ENCODE measurements at regions not wholly inside any gene's neighbourhood (a gene's known extent, or its start where the extent isn't known, plus 50 kb on each side); places are given as distances from the start of the nearest gene placed in this dataset.

DNA sequence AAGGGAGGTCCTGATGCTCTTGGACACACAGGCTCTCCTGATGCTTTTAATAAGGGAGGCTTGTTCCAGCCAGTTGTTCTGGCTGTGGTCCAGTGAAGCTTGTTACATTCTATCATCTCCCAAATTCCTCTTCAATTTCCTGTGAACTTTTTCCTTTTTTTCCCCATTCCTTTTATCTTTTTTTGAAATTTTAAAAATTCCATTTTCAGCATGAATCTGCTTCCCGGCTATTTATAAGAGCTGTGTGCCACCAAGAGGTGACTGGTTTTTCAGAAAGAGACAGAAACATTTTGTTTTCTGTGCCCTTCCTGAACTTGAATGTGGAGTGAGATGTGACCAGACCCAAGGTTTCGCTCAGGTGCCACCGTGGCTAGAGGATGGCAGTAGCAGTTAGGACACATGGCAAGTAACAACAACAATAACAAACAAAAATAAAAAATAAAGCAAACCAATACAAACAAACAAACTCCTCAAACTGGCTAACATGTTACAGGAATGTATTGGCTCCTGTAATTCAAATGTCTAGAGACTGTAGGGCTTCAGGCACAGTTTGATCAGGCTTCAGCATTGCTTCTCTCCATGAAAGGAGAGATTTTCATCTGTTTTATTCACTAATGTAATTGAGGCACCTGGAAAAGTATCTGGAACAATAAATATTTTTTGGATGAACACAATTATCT lies 121.1 kb downstream of the BOD1 start:
- DNase-seq (ENCODE audit: low spot score) = no peak
- CTCF ChIA-PET = no interaction called here
- intact Hi-C loops (cut with micrococcal nuclease; ENCODE audit: unreplicated experiment) = no loop called here
- Histone ChIP-seq H3K27ac (ENCODE audit: low read depth, low read length, poor library complexity, severe bottlenecking) (no peak overlapping the region), H3K36me3 (ENCODE audit: insufficient read depth, low read length, poor library complexity, severe bottlenecking) (no peaks in the 10 kb centered on the region), H3K27me3 (replicated peaks; ENCODE audit: insufficient read depth, low read depth, low read length, poor library complexity) (peaks cover 10% of the 10 kb centered on the region), H3K4me3 (ENCODE audit: low read depth, low read length, poor library complexity, severe bottlenecking) (no peak overlapping the region), H3K4me1 (ENCODE audit: insufficient read depth, low read length, poor library complexity, severe bottlenecking) (no peaks in the 10 kb centered on the region), H3K9me3 (ENCODE audit: low read depth, low read length, poor library complexity, severe bottlenecking) (no peaks in the 10 kb centered on the region)
- no TSS peak for BruUV-seq (replicated peaks)
- POLR2A ChIA-PET (ENCODE audit: low non-redundant PET) = no interaction called here
- no peak for TF ChIP-seq EZH2 (IDR thresholded peaks at IDR 0.05; ENCODE audit: borderline replicate concordance, low read depth, low read length, poor library complexity, severe bottlenecking)
- TF ChIP-seq, protein P1, sequence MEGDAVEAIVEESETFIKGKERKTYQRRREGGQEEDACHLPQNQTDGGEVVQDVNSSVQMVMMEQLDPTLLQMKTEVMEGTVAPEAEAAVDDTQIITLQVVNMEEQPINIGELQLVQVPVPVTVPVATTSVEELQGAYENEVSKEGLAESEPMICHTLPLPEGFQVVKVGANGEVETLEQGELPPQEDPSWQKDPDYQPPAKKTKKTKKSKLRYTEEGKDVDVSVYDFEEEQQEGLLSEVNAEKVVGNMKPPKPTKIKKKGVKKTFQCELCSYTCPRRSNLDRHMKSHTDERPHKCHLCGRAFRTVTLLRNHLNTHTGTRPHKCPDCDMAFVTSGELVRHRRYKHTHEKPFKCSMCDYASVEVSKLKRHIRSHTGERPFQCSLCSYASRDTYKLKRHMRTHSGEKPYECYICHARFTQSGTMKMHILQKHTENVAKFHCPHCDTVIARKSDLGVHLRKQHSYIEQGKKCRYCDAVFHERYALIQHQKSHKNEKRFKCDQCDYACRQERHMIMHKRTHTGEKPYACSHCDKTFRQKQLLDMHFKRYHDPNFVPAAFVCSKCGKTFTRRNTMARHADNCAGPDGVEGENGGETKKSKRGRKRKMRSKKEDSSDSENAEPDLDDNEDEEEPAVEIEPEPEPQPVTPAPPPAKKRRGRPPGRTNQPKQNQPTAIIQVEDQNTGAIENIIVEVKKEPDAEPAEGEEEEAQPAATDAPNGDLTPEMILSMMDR (conservative IDR thresholded peaks at IDR 0.05; ENCODE audit: low read depth, low read length) = no peak

DNA sequence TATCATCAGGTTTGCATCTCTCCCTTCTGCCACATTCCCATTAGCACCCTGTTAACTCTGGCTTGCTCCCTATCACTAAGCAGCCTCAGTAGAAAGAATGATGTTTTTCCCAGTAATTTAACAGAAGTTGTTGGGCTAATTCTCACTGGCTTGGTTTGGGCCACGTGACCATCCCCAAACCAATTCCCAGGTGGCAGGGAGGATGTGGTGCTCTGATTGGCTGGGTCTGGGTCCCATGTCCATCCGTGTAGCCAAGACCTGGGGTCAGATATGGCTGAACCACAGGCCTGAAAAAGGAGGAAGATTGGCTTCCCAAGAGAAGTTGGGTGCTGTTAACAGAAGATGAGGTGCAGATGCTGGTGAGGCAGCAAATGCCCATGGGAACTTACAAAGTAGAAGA lies 122.0 kb downstream of the BOD1 start:
- ChIA-PET CTCF (no interaction called here), POLR2A (ENCODE audit: low non-redundant PET) (no interaction called here)
- Histone ChIP-seq H3K4me3 (ENCODE audit: low read depth, low read length, poor library complexity, severe bottlenecking) (no peak overlapping the region), H3K9me3 (ENCODE audit: low read depth, low read length, poor library complexity, severe bottlenecking) (no peaks in the 10 kb centered on the region), H3K4me1 (ENCODE audit: insufficient read depth, low read length, poor library complexity, severe bottlenecking) (no peaks in the 10 kb centered on the region), H3K36me3 (ENCODE audit: insufficient read depth, low read length, poor library complexity, severe bottlenecking) (no peaks in the 10 kb centered on the region), H3K27ac (ENCODE audit: low read depth, low read length, poor library complexity, severe bottlenecking) (no peak overlapping the region), H3K27me3 (replicated peaks; ENCODE audit: insufficient read depth, low read depth, low read length, poor library complexity) (peaks cover 11% of the 10 kb centered on the region)
- no TSS peak for BruUV-seq (replicated peaks)
- no peak for DNase-seq (ENCODE audit: low spot score)
- TF ChIP-seq, protein P1 (conservative IDR thresholded peaks at IDR 0.05; ENCODE audit: low read depth, low read length) = no peak
- TF ChIP-seq EZH2 (IDR thresholded peaks at IDR 0.05; ENCODE audit: borderline replicate concordance, low read depth, low read length, poor library complexity, severe bottlenecking) = no peak
- intact Hi-C loops (cut with micrococcal nuclease; ENCODE audit: unreplicated experiment) = no loop called here

DNA sequence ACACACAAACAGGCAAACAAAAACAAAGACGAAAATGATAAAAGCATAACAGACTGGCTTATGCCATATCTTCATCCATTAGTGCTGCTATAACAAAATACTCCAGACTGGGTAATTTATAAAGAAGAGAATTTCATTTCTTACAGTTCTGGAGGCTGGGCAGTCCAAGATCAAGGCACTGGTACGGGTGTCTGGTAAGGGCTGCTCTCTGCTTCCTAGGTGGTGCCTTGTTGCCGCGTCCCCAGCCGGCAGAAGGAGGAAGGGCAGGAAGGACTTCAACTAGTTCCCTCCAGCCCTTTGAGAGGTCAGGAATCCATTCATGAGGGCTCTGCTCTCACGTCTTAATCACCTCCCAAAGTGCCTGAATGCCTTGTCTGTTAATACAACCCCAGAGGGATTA lies 122.6 kb downstream of the BOD1 start:
- Histone ChIP-seq H3K27me3 (replicated peaks; ENCODE audit: insufficient read depth, low read depth, low read length, poor library complexity) (peaks cover 17% of the 10 kb centered on the region), H3K27ac (ENCODE audit: low read depth, low read length, poor library complexity, severe bottlenecking) (no peak overlapping the region), H3K9me3 (ENCODE audit: low read depth, low read length, poor library complexity, severe bottlenecking) (no peaks in the 10 kb centered on the region), H3K4me1 (ENCODE audit: insufficient read depth, low read length, poor library complexity, severe bottlenecking) (no peaks in the 10 kb centered on the region), H3K36me3 (ENCODE audit: insufficient read depth, low read length, poor library complexity, severe bottlenecking) (no peaks in the 10 kb centered on the region), H3K4me3 (ENCODE audit: low read depth, low read length, poor library complexity, severe bottlenecking) (no peak overlapping the region)
- no TSS peak for BruUV-seq (replicated peaks)
- intact Hi-C loops (cut with micrococcal nuclease; ENCODE audit: unreplicated experiment) = no loop called here
- TF ChIP-seq, protein P1 (conservative IDR thresholded peaks at IDR 0.05; ENCODE audit: low read depth, low read length) = no peak
- no peak for TF ChIP-seq EZH2 (IDR thresholded peaks at IDR 0.05; ENCODE audit: borderline replicate concordance, low read depth, low read length, poor library complexity, severe bottlenecking)
- no peak for DNase-seq (ENCODE audit: low spot score)
- ChIA-PET POLR2A (ENCODE audit: low non-redundant PET) (no interaction called here), CTCF (no interaction called here)
